Adrenal gland (tissue), 9 donors: ENCODE measurements at regions not wholly inside any gene's neighbourhood (a gene's known extent, or its start where the extent isn't known, plus 50 kb on each side); places are given as distances from the start of the nearest gene placed in this dataset.

Experiments
- DNase-seq, 7 donors: peaks; one replicate each; pipeline ENCODE4 v3.0.0-alpha.2; 2019 to 2020
- H3K27ac ChIP-seq, 5 donors: fragments of 200-600 bp; sonication (generic) in 4 of 5; 1 replicate in 3 of 5; 2 replicates in 2 of 5; pipeline versions ENCODE4 v1.5.1 to v1.8.0; 2016 to 2020; ENCODE audit warnings: mild to moderate bottlenecking in 1 of 5
- H3K27me3 ChIP-seq: fragments of 200-600 bp; 2 replicates; pipeline ENCODE4 v1.8.0; 2021
- H3K36me3 ChIP-seq, 2 donors: fragments of 200-600 bp; replicated peaks in 1 of 2; 1 replicate in 1 of 2; 2 replicates in 1 of 2; pipeline versions ENCODE4 v1.5.1 to v1.8.0; 2018 to 2022
- H3K4me1 ChIP-seq, 2 donors: fragments of 200-600 bp; replicated peaks in 1 of 2; 1 replicate in 1 of 2; 2 replicates in 1 of 2; pipeline versions ENCODE4 v1.5.1 to v1.8.0; 2018 to 2021
- H3K4me3 ChIP-seq, 4 donors: fragments of 200-600 bp; sonication (generic) in 3 of 4; one replicate each; pipeline ENCODE4 v1.5.1; 2016 to 2018
- H3K9me3 ChIP-seq, 3 donors: fragments of 200-600 bp; sonication (generic) in 1 of 3; replicated peaks in 1 of 3; 1 replicate in 2 of 3; 2 replicates in 1 of 3; pipeline versions ENCODE4 v1.5.1 to v1.8.0; 2016 to 2021
- CTCF ChIP-seq, 6 experiments: fragments of 450-650 bp in 4 of 6; fragments of 200-600 bp in 2 of 6; sonication (generic) in 1 of 6; IDR thresholded peaks; 1 replicate in 5 of 6; 2 replicates in 1 of 6; pipeline versions ENCODE4 v1.5.1 to v1.8.0; 2016 to 2021; ENCODE audit warnings: antibody characterized with exemption in 6 of 6, mild to moderate bottlenecking in 2 of 6, moderate library complexity in 1 of 6
- POLR2A ChIP-seq, 2 donors: fragments of 450-650 bp; IDR thresholded peaks; one replicate each; pipeline ENCODE4 v1.6.1; 2017; ENCODE audit warnings: antibody characterized with exemption in 2 of 2, mild to moderate bottlenecking in 2 of 2, moderate library complexity in 1 of 2
- WGBS, 4 donors: extraction: QIAGEN DNeasy Blood & Tissue Kit in 2 of 4; methylation state at CpG; one replicate each; pipeline versions ENCODE4 v1.1.5 to v1.1.7; 2013 to 2017; 5-methylcytosine and 5-hydroxymethylcytosine counted together
- intact Hi-C, 2 donors: fragments of 100-400 bp; cut with DNase I; formaldehyde crosslinking; loops; one replicate each; pipeline versions ENCODE4 v1.14.1 to v1.15.0; 2022 to 2023
- donor health status: healthy with polysubstance abuse.
- donor health status: Bipolar disorder and iron deficiency.
- donor health status: DM: yes; HTN: yes; CAD: no.
- donor health status: DM: no; HTN: no; CAD: no.
- donor health status: DM: no; HTN: no; CAD: no.

GRCh38 chr16:5575646-5576245 lies 478.2 kb upstream of the EEF2KMT start:
- H3K27me3 ChIP-seq, result no peaks in the 10 kb centered on the region
- no peaks in the 10 kb centered on the region for H3K36me3 ChIP-seq
- WGBS, 4 donors, result 62 to 80% (median 70%) methylated on average over 3 of the region's 3 CpGs
- intact Hi-C loops, result no loop called here
- no peaks in the 10 kb centered on the region for H3K4me1 ChIP-seq
- TF ChIP-seq POLR2A (IDR thresholded peaks at IDR 0.05) (no peak), CTCF (IDR thresholded peaks at IDR 0.05) (no peak)
- H3K9me3 ChIP-seq, result no peaks in the 10 kb centered on the region
- DNase-seq, result no peak
- no peak overlapping the region for H3K27ac ChIP-seq
- H3K4me3 ChIP-seq, result no peak overlapping the region

GRCh38 chr16:5575121-5575520 lies 477.5 kb upstream of the EEF2KMT start:
- H3K27ac ChIP-seq, result no peak overlapping the region
- H3K4me1 ChIP-seq, result no peaks in the 10 kb centered on the region
- intact Hi-C loops, result no loop called here
- TF ChIP-seq POLR2A (IDR thresholded peaks at IDR 0.05), result no peak
- TF ChIP-seq CTCF (IDR thresholded peaks at IDR 0.05), result no peak
- H3K4me3 ChIP-seq, result no peak overlapping the region
- no peak for DNase-seq
- no peaks in the 10 kb centered on the region for H3K9me3 ChIP-seq
- no peaks in the 10 kb centered on the region for H3K27me3 ChIP-seq
- H3K36me3 ChIP-seq, result no peaks in the 10 kb centered on the region
- 78 to 82% (median 80%) methylated on average over 6 of the region's 6 CpGs for WGBS, 4 donors

- no peaks in the 10 kb centered on the region for H3K27me3 ChIP-seq
- 60 to 67% (median 66%) methylated on average over 2 of the region's 2 CpGs for WGBS, 4 donors
- no peaks in the 10 kb centered on the region for H3K9me3 ChIP-seq
- TF ChIP-seq CTCF (IDR thresholded peaks at IDR 0.05) (no peak), POLR2A (IDR thresholded peaks at IDR 0.05) (no peak)
- no peak for DNase-seq
- no peak overlapping the region for H3K4me3 ChIP-seq
- no peaks in the 10 kb centered on the region for H3K36me3 ChIP-seq
- no peaks in the 10 kb centered on the region for H3K4me1 ChIP-seq
- no peak overlapping the region for H3K27ac ChIP-seq
- intact Hi-C loops, result no loop called here
Observed at GRCh38 chr16:5572056-5572455, 474.5 kb upstream of the EEF2KMT start.

- TF ChIP-seq CTCF (IDR thresholded peaks at IDR 0.05), result no peak
- TF ChIP-seq POLR2A (IDR thresholded peaks at IDR 0.05), result no peak
- 72 to 78% (median 75%) methylated on average over 8 of the region's 8 CpGs for WGBS, 4 donors
- H3K4me1 ChIP-seq, result no peaks in the 10 kb centered on the region
- intact Hi-C loops, result no loop called here
- no peaks in the 10 kb centered on the region for H3K9me3 ChIP-seq
- H3K4me3 ChIP-seq, result no peak overlapping the region
- no peak overlapping the region for H3K27ac ChIP-seq
- H3K27me3 ChIP-seq, result no peaks in the 10 kb centered on the region
- H3K36me3 ChIP-seq, result no peaks in the 10 kb centered on the region
- no peak for DNase-seq
Observed at GRCh38 chr16:5571446-5571845, 473.9 kb upstream of the EEF2KMT start.
